Spleen (tissue), 7 donors: ENCODE measurements at regions not wholly inside any gene's neighbourhood (a gene's known extent, or its start where the extent isn't known, plus 50 kb on each side); places are given as distances from the start of the nearest gene placed in this dataset.
"Not testable (repeated sequence)": the region's sequence is repeated elsewhere in the genome, so short reads cannot be mapped to it uniquely, and the experiment has no call there.

Experiments
- POLR2A ChIP-seq, 3 donors: fragments of 450-650 bp; IDR thresholded peaks; one replicate each; pipeline ENCODE4 v1.5.1; 2017; ENCODE audit warnings: antibody characterized with exemption in 3 of 3, mild to moderate bottlenecking in 1 of 3
- POLR2AphosphoS5 ChIP-seq, 3 donors: sonication (generic); formaldehyde crosslinking; IDR thresholded peaks; one replicate each; pipeline ENCODE4 v1.5.1; 2017; ENCODE audit warnings: antibody characterized with exemption in 3 of 3
- TF ChIP-seq, protein P1 (sequence below), 11 experiments: fragments of 200-600 bp in 7 of 11; fragments of 450-650 bp in 4 of 11; sonication (generic) in 4 of 11; IDR thresholded peaks in 8 of 11; conservative IDR thresholded peaks in 3 of 11; 1 replicate in 7 of 11; 2 replicates in 4 of 11; pipeline versions ENCODE4 v1.4.0 to v1.8.0; 2016 to 2021; ENCODE audit warnings: antibody characterized with exemption in 11 of 11, inconsistent platforms in 4 of 11, mild to moderate bottlenecking in 1 of 11
- donor health status: DM: no; HTN: no; CAD: no; lungs with moderate emphysema.
- donor health status: DM: no; HTN: no; CAD: no.
- donor health status: DM: no; HTN: no; CAD: no.

DNA sequence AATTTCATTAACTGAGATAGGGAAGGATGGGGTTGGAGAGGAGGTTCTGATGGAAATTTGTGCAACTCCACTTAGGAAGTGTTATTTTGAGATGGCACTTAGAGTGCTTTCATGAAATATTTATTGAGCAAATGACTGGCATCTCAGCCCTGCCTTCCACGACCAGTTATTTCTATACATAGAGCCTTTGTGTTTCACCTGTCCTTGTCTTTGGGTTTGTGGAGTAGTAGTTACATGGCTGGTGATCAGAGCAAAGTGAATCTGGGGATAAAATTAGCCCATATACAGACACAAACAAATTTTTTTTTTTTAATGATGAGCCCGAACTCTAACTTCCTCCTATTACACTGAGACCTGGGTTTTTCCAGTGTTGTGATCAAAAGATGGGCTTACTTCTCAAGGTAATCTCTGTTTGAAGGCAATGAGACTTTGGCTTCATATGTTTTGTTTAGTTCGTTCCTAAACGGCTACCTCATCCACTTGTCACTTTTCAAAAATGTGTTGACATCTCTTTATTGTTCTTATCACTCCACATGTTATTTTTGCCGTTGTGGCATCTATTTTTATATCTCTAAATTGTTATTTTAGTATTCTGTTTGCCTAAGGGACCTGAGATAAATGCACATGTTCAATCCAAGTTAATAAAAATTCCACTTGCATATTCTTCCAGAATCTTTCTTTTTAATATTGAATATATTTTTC is 120.2 kb upstream of the FOLH1 start:
- not testable (repeated sequence) for TF ChIP-seq POLR2A, POLR2AphosphoS5 (IDR thresholded peaks at IDR 0.05)
- TF ChIP-seq, protein P1, sequence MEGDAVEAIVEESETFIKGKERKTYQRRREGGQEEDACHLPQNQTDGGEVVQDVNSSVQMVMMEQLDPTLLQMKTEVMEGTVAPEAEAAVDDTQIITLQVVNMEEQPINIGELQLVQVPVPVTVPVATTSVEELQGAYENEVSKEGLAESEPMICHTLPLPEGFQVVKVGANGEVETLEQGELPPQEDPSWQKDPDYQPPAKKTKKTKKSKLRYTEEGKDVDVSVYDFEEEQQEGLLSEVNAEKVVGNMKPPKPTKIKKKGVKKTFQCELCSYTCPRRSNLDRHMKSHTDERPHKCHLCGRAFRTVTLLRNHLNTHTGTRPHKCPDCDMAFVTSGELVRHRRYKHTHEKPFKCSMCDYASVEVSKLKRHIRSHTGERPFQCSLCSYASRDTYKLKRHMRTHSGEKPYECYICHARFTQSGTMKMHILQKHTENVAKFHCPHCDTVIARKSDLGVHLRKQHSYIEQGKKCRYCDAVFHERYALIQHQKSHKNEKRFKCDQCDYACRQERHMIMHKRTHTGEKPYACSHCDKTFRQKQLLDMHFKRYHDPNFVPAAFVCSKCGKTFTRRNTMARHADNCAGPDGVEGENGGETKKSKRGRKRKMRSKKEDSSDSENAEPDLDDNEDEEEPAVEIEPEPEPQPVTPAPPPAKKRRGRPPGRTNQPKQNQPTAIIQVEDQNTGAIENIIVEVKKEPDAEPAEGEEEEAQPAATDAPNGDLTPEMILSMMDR (IDR thresholded peaks at IDR 0.05 in 8 of 11, conservative IDR thresholded peaks at IDR 0.05 in 3 of 11), result not testable (repeated sequence)
